Activated T-cell treated with anti-CD3 and anti-CD28 coated beads, Interleukin-2, amount 50 U/mL, for 72 hours (primary cell): ENCODE measurements at regions not wholly inside any gene's neighbourhood (a gene's known extent, or its start where the extent isn't known, plus 50 kb on each side); places are given as distances from the start of the nearest gene placed in this dataset.

ENCODE experiments used
- ATAC-seq, 2 donors: fragments of 150-1000 bp; cut with Tn5 transposase; replicated peaks in 1 of 2; 2 replicates each; pipeline ENCODE4 v1.10.0; 2021; ENCODE audit warnings: moderate library complexity in 2 of 2, mild to moderate bottlenecking in 1 of 2
- DNase-seq, 2 donors: peaks; one replicate each; pipeline ENCODE4 v3.0.0; 2021 to 2022; ENCODE audit warnings: mixed read lengths in 1 of 2
- H3K27ac Mint-ChIP-seq: one replicate; pipeline ENCODE4 v1.8.0; 2022; ENCODE audit warnings: mild to moderate bottlenecking, moderate library complexity, mixed read lengths
- H3K27me3 Mint-ChIP-seq: one replicate; pipeline ENCODE4 v1.8.0; 2022; ENCODE audit warnings: low read depth, mixed read lengths
- H3K36me3 Mint-ChIP-seq, 2 donors: one replicate each; pipeline ENCODE4 v1.8.0; 2022; ENCODE audit warnings: mixed read lengths in 2 of 2, mild to moderate bottlenecking in 1 of 2; ENCODE audit not compliant: insufficient read depth in 2 of 2
- H3K4me1 Mint-ChIP-seq: one replicate; pipeline ENCODE4 v1.8.0; 2022; ENCODE audit warnings: low read depth, mixed read lengths
- H3K4me3 Mint-ChIP-seq, 2 donors: one replicate each; pipeline ENCODE4 v1.8.0; 2022; ENCODE audit warnings: mild to moderate bottlenecking in 2 of 2, mixed read lengths in 2 of 2, moderate library complexity in 2 of 2
- H3K9me3 Mint-ChIP-seq, 2 donors: one replicate each; pipeline ENCODE4 v1.8.0; 2022; ENCODE audit warnings: mixed read lengths in 2 of 2

GRCh38 chr14:49314737-49315136 lies 271.4 kb downstream of the RPS29 start:
- ATAC-seq = no peak
- Mint-ChIP-seq H3K27ac (no peak overlapping the region), H3K36me3 (no peaks in the 10 kb centered on the region), H3K9me3 (no peaks in the 10 kb centered on the region), H3K4me3 (no peak overlapping the region), H3K4me1 (no peaks in the 10 kb centered on the region), H3K27me3 (peaks cover 4% of the 10 kb centered on the region)
- no peak for DNase-seq

GRCh38 chr14:49313108-49313507 lies 273.1 kb downstream of the RPS29 start:
- no peak overlapping the region for H3K4me3 Mint-ChIP-seq
- no peak for ATAC-seq
- no peaks in the 10 kb centered on the region for H3K27me3 Mint-ChIP-seq
- H3K9me3 Mint-ChIP-seq = no peaks in the 10 kb centered on the region
- DNase-seq = no peak
- H3K27ac Mint-ChIP-seq = no peak overlapping the region
- H3K36me3 Mint-ChIP-seq = no peaks in the 10 kb centered on the region
- no peaks in the 10 kb centered on the region for H3K4me1 Mint-ChIP-seq

- Mint-ChIP-seq H3K27ac (no peak overlapping the region), H3K9me3 (no peaks in the 10 kb centered on the region), H3K36me3 (no peaks in the 10 kb centered on the region), H3K27me3 (no peaks in the 10 kb centered on the region), H3K4me1 (no peaks in the 10 kb centered on the region), H3K4me3 (no peak overlapping the region)
- ATAC-seq = no peak
- DNase-seq = no peak
Measured at GRCh38 chr14:49310298-49310697, 275.9 kb downstream of the RPS29 start.

GRCh38 chr14:49306152-49306751 lies 279.9 kb downstream of the RPS29 start:
- ATAC-seq = peak; percentile 55 to 62

GRCh38 chr14:49303946-49304516 lies 282.1 kb downstream of the RPS29 start:
- Mint-ChIP-seq H3K4me1 (no peaks in the 10 kb centered on the region), H3K27me3 (no peaks in the 10 kb centered on the region), H3K9me3 (peaks cover 2 to 4% of the 10 kb centered on the region in 2 donors), H3K36me3 (no peaks in the 10 kb centered on the region), H3K4me3 (no peak overlapping the region), H3K27ac (no peak overlapping the region)
- ATAC-seq (no peak), DNase-seq (peak in 1 of 2 donors; percentile 2)

More at GRCh38 chr14:49306152-49306751, 279.9 kb downstream of the RPS29 start:
- Mint-ChIP-seq H3K27ac (no peak overlapping the region), H3K4me3 (no peak overlapping the region), H3K36me3 (no peaks in the 10 kb centered on the region), H3K9me3 (peaks cover 0 to 2% of the 10 kb centered on the region in 2 donors), H3K27me3 (no peaks in the 10 kb centered on the region), H3K4me1 (no peaks in the 10 kb centered on the region)
- no peak for DNase-seq

- Mint-ChIP-seq H3K4me3 (no peak overlapping the region), H3K4me1 (no peaks in the 10 kb centered on the region), H3K36me3 (no peaks in the 10 kb centered on the region), H3K27ac (no peak overlapping the region), H3K27me3 (no peaks in the 10 kb centered on the region), H3K9me3 (peaks cover under 1 to 4% of the 10 kb centered on the region in 2 donors)
- DNase-seq = no peak
- no peak for ATAC-seq
Measured at GRCh38 chr14:49297102-49297501, 289.1 kb downstream of the RPS29 start.

GRCh38 chr14:49294621-49295148 lies 291.5 kb downstream of the RPS29 start:
- H3K36me3 Mint-ChIP-seq = no peaks in the 10 kb centered on the region
- H3K9me3 Mint-ChIP-seq = no peaks in the 10 kb centered on the region
- no peak overlapping the region for H3K4me3 Mint-ChIP-seq
- H3K27me3 Mint-ChIP-seq = no peaks in the 10 kb centered on the region
- no peaks in the 10 kb centered on the region for H3K4me1 Mint-ChIP-seq
- no peak for DNase-seq
- ATAC-seq = no peak
- no peak overlapping the region for H3K27ac Mint-ChIP-seq

- H3K4me1 Mint-ChIP-seq = no peaks in the 10 kb centered on the region
- DNase-seq (no peak), ATAC-seq (no peak)
- peaks cover 17% of the 10 kb centered on the region for H3K27me3 Mint-ChIP-seq
- H3K9me3 Mint-ChIP-seq = no peaks in the 10 kb centered on the region
- H3K27ac Mint-ChIP-seq = no peak overlapping the region
- H3K4me3 Mint-ChIP-seq = no peak overlapping the region
- H3K36me3 Mint-ChIP-seq = no peaks in the 10 kb centered on the region
Measured at GRCh38 chr14:49287004-49287403, 299.2 kb downstream of the RPS29 start.

- DNase-seq (no peak), ATAC-seq (no peak)
- Mint-ChIP-seq H3K27ac (no peak overlapping the region), H3K4me1 (no peaks in the 10 kb centered on the region), H3K27me3 (peaks cover 17% of the 10 kb centered on the region), H3K36me3 (no peaks in the 10 kb centered on the region), H3K4me3 (no peak overlapping the region), H3K9me3 (no peaks in the 10 kb centered on the region)
Measured at GRCh38 chr14:49286257-49286983, 299.8 kb downstream of the RPS29 start.

GRCh38 chr14:49280566-49280965 lies 305.6 kb downstream of the RPS29 start:
- H3K4me3 Mint-ChIP-seq = no peak overlapping the region

GRCh38 chr14:49250517-49250916 lies 335.7 kb downstream of the RPS29 start:
- ATAC-seq = no peak

More at GRCh38 chr14:49280566-49280965, 305.6 kb downstream of the RPS29 start:
- peaks cover 0 to 1% of the 10 kb centered on the region in 2 donors for H3K9me3 Mint-ChIP-seq
- no peaks in the 10 kb centered on the region for H3K36me3 Mint-ChIP-seq
- H3K27me3 Mint-ChIP-seq = peaks cover 9% of the 10 kb centered on the region
- no peaks in the 10 kb centered on the region for H3K4me1 Mint-ChIP-seq
- H3K27ac Mint-ChIP-seq = no peak overlapping the region
- ATAC-seq (no peak), DNase-seq (no peak)

GRCh38 chr14:49250109-49250508 lies 336.1 kb downstream of the RPS29 start:
- Mint-ChIP-seq H3K4me1 (no peaks in the 10 kb centered on the region), H3K4me3 (no peak overlapping the region), H3K9me3 (peaks cover 0 to 3% of the 10 kb centered on the region in 2 donors), H3K27me3 (no peaks in the 10 kb centered on the region), H3K27ac (no peak overlapping the region), H3K36me3 (no peaks in the 10 kb centered on the region)
- ATAC-seq (no peak), DNase-seq (no peak)

More at GRCh38 chr14:49250517-49250916, 335.7 kb downstream of the RPS29 start:
- Mint-ChIP-seq H3K36me3 (no peaks in the 10 kb centered on the region), H3K27me3 (no peaks in the 10 kb centered on the region), H3K4me3 (no peak overlapping the region), H3K4me1 (no peaks in the 10 kb centered on the region), H3K9me3 (peaks cover under 1 to 2% of the 10 kb centered on the region in 2 donors), H3K27ac (no peak overlapping the region)
- DNase-seq = no peak

- Mint-ChIP-seq H3K36me3 (no peaks in the 10 kb centered on the region), H3K9me3 (peaks cover 0 to 3% of the 10 kb centered on the region in 2 donors), H3K27ac (no peak overlapping the region), H3K4me1 (no peaks in the 10 kb centered on the region), H3K27me3 (no peaks in the 10 kb centered on the region), H3K4me3 (no peak overlapping the region)
- no peak for DNase-seq
- no peak for ATAC-seq
Measured at GRCh38 chr14:49249022-49249421, 337.2 kb downstream of the RPS29 start.
